MCF 10A (cell line): ENCODE measurements at regions not wholly inside any gene's neighbourhood (a gene's known extent, or its start where the extent isn't known, plus 50 kb on each side); places are given as distances from the start of the nearest gene placed in this dataset.

ENCODE experiments used
- BruUV-seq: library from RNA; stranded (reverse); fragments of 400-500 nt; replicated peaks from 2 replicates; lab custom pipeline; 2021; lab: Mats Ljungman, UMichigan
- CTCF ChIA-PET: fragments of 300-600 bp; sonication (Branson Sonifier 250); formaldehyde crosslinking; extraction: SDS; loops from one replicate; lab custom pipeline; 2021; ENCODE audit warnings: antibody characterized with exemption, inconsistent platforms; lab: Yijun Ruan, JAX
- POLR2A ChIA-PET: fragments of 300-600, 350-650 bp; sonication (Branson Sonifier 250); formaldehyde crosslinking; extraction: SDS; loops from one replicate; lab custom pipeline; 2020; ENCODE audit warnings: antibody characterized with exemption, inconsistent platforms; lab: Yijun Ruan, JAX
- DNase-seq: peaks from one replicate; pipeline ENCODE4 v3.0.0-alpha.2; 2018; ENCODE audit not compliant: unreplicated experiment
- H3K27ac Mint-ChIP-seq: one replicate; pipeline ENCODE4 v1.8.0; 2022; ENCODE audit warnings: mild to moderate bottlenecking, low read depth, mixed read lengths; ENCODE audit not compliant: unreplicated experiment
- H3K27me3 Mint-ChIP-seq: one replicate; pipeline ENCODE4 v1.8.0; 2022; ENCODE audit warnings: mixed read lengths; ENCODE audit not compliant: insufficient read depth, unreplicated experiment
- H3K36me3 Mint-ChIP-seq: one replicate; pipeline ENCODE4 v1.8.0; 2022; ENCODE audit warnings: mild to moderate bottlenecking, moderate library complexity, mixed read lengths; ENCODE audit not compliant: insufficient read depth, unreplicated experiment
- H3K4me1 Mint-ChIP-seq: one replicate; pipeline ENCODE4 v1.8.0; 2022; ENCODE audit warnings: mixed read lengths; ENCODE audit not compliant: insufficient read depth, unreplicated experiment
- H3K4me3 Mint-ChIP-seq: one replicate; pipeline ENCODE4 v1.8.0; 2022; ENCODE audit warnings: mild to moderate bottlenecking, moderate library complexity, mixed read lengths; ENCODE audit not compliant: unreplicated experiment
- H3K9me3 Mint-ChIP-seq: one replicate; pipeline ENCODE4 v1.8.0; 2022; ENCODE audit warnings: mixed read lengths; ENCODE audit not compliant: unreplicated experiment
- CTCF ChIP-seq: fragments of 200-600 bp; IDR thresholded peaks from one replicate; pipeline ENCODE4 v1.8.0; 2022; ENCODE audit warnings: antibody characterized with exemption, mild to moderate bottlenecking; ENCODE audit not compliant: unreplicated experiment
- intact Hi-C: fragments of 100-400 bp; cut with micrococcal nuclease; formaldehyde crosslinking; loops from 2 replicates; pipeline ENCODE4 v1.14.1; 2022

- intact Hi-C loops: no loop called here
- CTCF ChIA-PET: no interaction called here
- POLR2A ChIA-PET: no interaction called here
- H3K9me3 Mint-ChIP-seq: peaks cover 8% of the 10 kb centered on the region
- no peak for DNase-seq
- BruUV-seq: no TSS peak
- H3K27ac Mint-ChIP-seq: no peak overlapping the region
- peaks cover 6% of the 10 kb centered on the region for H3K36me3 Mint-ChIP-seq
- no peak for TF ChIP-seq CTCF
- no peaks in the 10 kb centered on the region for H3K27me3 Mint-ChIP-seq
- H3K4me3 Mint-ChIP-seq: no peak overlapping the region
- peaks cover 6% of the 10 kb centered on the region for H3K4me1 Mint-ChIP-seq
Observed at GRCh38 chr6:3635482-3635881, 116.0 kb downstream of the PXDC1 start.

- CTCF ChIA-PET: no interaction called here
- no peak for TF ChIP-seq CTCF
- Mint-ChIP-seq H3K27ac (no peak overlapping the region), H3K27me3 (no peaks in the 10 kb centered on the region), H3K9me3 (peaks cover 8% of the 10 kb centered on the region), H3K4me1 (peaks cover 6% of the 10 kb centered on the region), H3K36me3 (peaks cover 6% of the 10 kb centered on the region), H3K4me3 (no peak overlapping the region)
- no TSS peak for BruUV-seq
- intact Hi-C loops: no loop called here
- POLR2A ChIA-PET: no interaction called here
- no peak for DNase-seq
Observed at GRCh38 chr6:3634280-3634816, 117.2 kb downstream of the PXDC1 start.

- CTCF ChIA-PET: no interaction called here
- H3K27me3 Mint-ChIP-seq: no peaks in the 10 kb centered on the region
- peaks cover 6% of the 10 kb centered on the region for H3K4me1 Mint-ChIP-seq
- H3K27ac Mint-ChIP-seq: no peak overlapping the region
- no TSS peak for BruUV-seq
- peaks cover 4% of the 10 kb centered on the region for H3K36me3 Mint-ChIP-seq
- no peak for TF ChIP-seq CTCF
- DNase-seq: no peak
- H3K4me3 Mint-ChIP-seq: no peak overlapping the region
- POLR2A ChIA-PET: no interaction called here
- intact Hi-C loops: no loop called here
- peaks cover 6% of the 10 kb centered on the region for H3K9me3 Mint-ChIP-seq
Observed at GRCh38 chr6:3633711-3634110, 117.8 kb downstream of the PXDC1 start.

- POLR2A ChIA-PET: no interaction called here
- H3K9me3 Mint-ChIP-seq: no peaks in the 10 kb centered on the region
- CTCF ChIA-PET: interaction anchor here (0.6 kb wide), 1 partner anchor 90 kb away, joined by 3 read pairs; no protein-coding TSS in a partner anchor
- intact Hi-C loops: no loop called here
- H3K27me3 Mint-ChIP-seq: no peaks in the 10 kb centered on the region
- H3K27ac Mint-ChIP-seq: no peak overlapping the region
- DNase-seq: no peak
- peaks cover 6% of the 10 kb centered on the region for H3K4me1 Mint-ChIP-seq
- H3K36me3 Mint-ChIP-seq: no peaks in the 10 kb centered on the region
- BruUV-seq: no TSS peak
- H3K4me3 Mint-ChIP-seq: no peak overlapping the region
- no peak for TF ChIP-seq CTCF
Observed at GRCh38 chr6:3631877-3632276, 119.6 kb downstream of the PXDC1 start.
